H9 (cell line): ENCODE measurements at regions not wholly inside any gene's neighbourhood (a gene's known extent, or its start where the extent isn't known, plus 50 kb on each side); places are given as distances from the start of the nearest gene placed in this dataset.

Experiments
- DNase-seq: peaks from one replicate; pipeline ENCODE4 v3.0.0-alpha.2; 2017
- H2AFZ ChIP-seq: one replicate; pipeline ENCODE4 v1.6.1; 2013; ENCODE audit warnings: mild to moderate bottlenecking, low read length, control low read depth, moderate library complexity
- H2AK5ac ChIP-seq: 2 replicates; pipeline ENCODE4 v1.6.1; 2013; ENCODE audit warnings: low read length, control low read depth, mixed read lengths; ENCODE audit not compliant: insufficient read length
- H2BK120ac ChIP-seq: one replicate; pipeline ENCODE4 v1.6.1; 2013; ENCODE audit warnings: low read depth, mild to moderate bottlenecking, low read length, control low read depth, inconsistent platforms; ENCODE audit not compliant: poor library complexity, severe bottlenecking
- H2BK12ac ChIP-seq: 2 replicates; pipeline ENCODE4 v1.6.1; 2013; ENCODE audit warnings: low read length, control low read depth, mixed read lengths, low read depth; ENCODE audit not compliant: insufficient read length
- H2BK15ac ChIP-seq: 2 replicates; pipeline ENCODE4 v1.6.1; 2013; ENCODE audit warnings: low read depth, low read length, control low read depth
- H2BK20ac ChIP-seq: one replicate; pipeline ENCODE4 v1.6.1; 2013; ENCODE audit warnings: low read depth, mild to moderate bottlenecking, low read length, control low read depth, inconsistent platforms; ENCODE audit not compliant: poor library complexity, severe bottlenecking
- H2BK5ac ChIP-seq: 2 replicates; pipeline ENCODE4 v1.6.1; 2013; ENCODE audit warnings: low read length, control low read depth, mixed read lengths; ENCODE audit not compliant: insufficient read length
- H3K14ac ChIP-seq: 2 replicates; pipeline ENCODE4 v1.6.1; 2013; ENCODE audit warnings: low read length, control low read depth; ENCODE audit not compliant: insufficient read depth
- H3K18ac ChIP-seq: 2 replicates; pipeline ENCODE4 v1.6.1; 2013; ENCODE audit warnings: low read depth, mild to moderate bottlenecking, mixed read lengths, low read length, control low read depth; ENCODE audit not compliant: insufficient read length
- H3K23ac ChIP-seq: 2 replicates; pipeline ENCODE4 v1.6.1; 2013; ENCODE audit warnings: low read length, control low read depth, mixed read lengths, low read depth; ENCODE audit not compliant: insufficient read length
- H3K23me2 ChIP-seq: 2 replicates; pipeline ENCODE4 v1.6.1; 2013; ENCODE audit warnings: low read depth, mild to moderate bottlenecking, mixed read lengths, low read length, control low read depth; ENCODE audit not compliant: insufficient read length, poor library complexity, severe bottlenecking
- H3K27ac ChIP-seq: 2 replicates; pipeline ENCODE4 v1.5.1; 2013; ENCODE audit warnings: low read length, control low read depth, mixed read lengths, low read depth; ENCODE audit not compliant: insufficient read length
- H3K27me3 ChIP-seq: 2 replicates; pipeline ENCODE4 v1.6.1; 2013; ENCODE audit warnings: low read length, control low read depth, inconsistent platforms; ENCODE audit not compliant: insufficient read depth
- H3K4ac ChIP-seq: 2 replicates; pipeline ENCODE4 v1.6.1; 2013; ENCODE audit warnings: low read depth, mild to moderate bottlenecking, control low read depth, inconsistent platforms, low read length, moderate library complexity
- H3K4me1 ChIP-seq: 2 replicates; pipeline ENCODE4 v1.6.1; 2013; ENCODE audit warnings: low read length, control low read depth, inconsistent platforms; ENCODE audit not compliant: insufficient read depth
- H3K4me2 ChIP-seq: 2 replicates; pipeline ENCODE4 v1.6.1; 2013; ENCODE audit warnings: low read length, control low read depth, mixed read lengths; ENCODE audit not compliant: insufficient read length, insufficient read depth
- H3K56ac ChIP-seq: 2 replicates; pipeline ENCODE4 v1.6.1; 2013; ENCODE audit warnings: low read depth, mild to moderate bottlenecking, mixed read lengths, low read length, control low read depth; ENCODE audit not compliant: insufficient read length
- H3K79me1 ChIP-seq: 2 replicates; pipeline ENCODE4 v1.6.1; 2013; ENCODE audit warnings: low read depth, mild to moderate bottlenecking, moderate library complexity, low read length, control low read depth, inconsistent platforms; ENCODE audit not compliant: insufficient read depth, poor library complexity, severe bottlenecking
- H3K79me2 ChIP-seq: 2 replicates; pipeline ENCODE4 v1.6.1; 2013; ENCODE audit warnings: low read length, control low read depth, inconsistent platforms; ENCODE audit not compliant: insufficient read depth
- H3K9ac ChIP-seq: 2 replicates; pipeline ENCODE4 v1.6.1; 2013; ENCODE audit warnings: low read length, control low read depth, mixed read lengths; ENCODE audit not compliant: insufficient read length; ENCODE audit errors: extremely low read depth
- H3K9me3 ChIP-seq: one replicate; pipeline ENCODE4 v1.6.1; 2013; ENCODE audit warnings: low read depth, low read length, inconsistent platforms; ENCODE audit not compliant: control insufficient read depth
- H3T11ph ChIP-seq: one replicate; pipeline ENCODE4 v1.6.1; 2013; ENCODE audit warnings: mild to moderate bottlenecking, low read length, control low read depth, inconsistent platforms
- H4K20me1 ChIP-seq: one replicate; pipeline ENCODE4 v1.6.1; 2013; ENCODE audit not compliant: control insufficient read depth, insufficient read length, insufficient read depth
- H4K5ac ChIP-seq: 2 replicates; pipeline ENCODE4 v1.6.1; 2013; ENCODE audit warnings: low read depth, mild to moderate bottlenecking, mixed read lengths, low read length, control low read depth; ENCODE audit not compliant: insufficient read length
- H4K8ac ChIP-seq: replicated peaks from 2 replicates; pipeline ENCODE4 v1.6.1; 2013; ENCODE audit warnings: low read length, control low read depth, mixed read lengths, low read depth; ENCODE audit not compliant: insufficient read length
- H4K91ac ChIP-seq: 2 replicates; pipeline ENCODE4 v1.6.1; 2013; ENCODE audit warnings: low read depth, mild to moderate bottlenecking, moderate library complexity, mixed read lengths, low read length, control low read depth; ENCODE audit not compliant: insufficient read length
- H3K27ac Mint-ChIP-seq, 3 experiments: 2 replicates in 2 of 3; 3 replicates in 1 of 3; pipeline ENCODE4 v1.8.0; 2020 to 2021; ENCODE audit warnings: mixed read lengths in 3 of 3, mild to moderate bottlenecking in 1 of 3, moderate library complexity in 1 of 3
- H3K27me3 Mint-ChIP-seq: 2 replicates; pipeline ENCODE4 v1.8.0; 2021; ENCODE audit warnings: low read depth, mild to moderate bottlenecking, moderate library complexity, mixed read lengths
- H3K36me3 Mint-ChIP-seq, 3 experiments: 2 replicates in 2 of 3; 3 replicates in 1 of 3; pipeline ENCODE4 v1.8.0; 2020 to 2021; ENCODE audit warnings: low read depth in 3 of 3, mixed read lengths in 3 of 3; ENCODE audit not compliant: insufficient read depth in 1 of 3
- H3K4me1 Mint-ChIP-seq, 2 experiments: 2 replicates each; pipeline ENCODE4 v1.8.0; 2020; ENCODE audit warnings: mixed read lengths in 2 of 2
- H3K4me3 Mint-ChIP-seq, 2 experiments: 2 replicates in 1 of 2; 3 replicates in 1 of 2; pipeline ENCODE4 v1.8.0; 2020 to 2021; ENCODE audit warnings: mild to moderate bottlenecking in 2 of 2, mixed read lengths in 2 of 2, moderate library complexity in 1 of 2
- H3K9me3 Mint-ChIP-seq, 2 experiments: 2 replicates in 1 of 2; 3 replicates in 1 of 2; pipeline ENCODE4 v1.8.0; 2020; ENCODE audit warnings: mild to moderate bottlenecking in 2 of 2, mixed read lengths in 2 of 2, moderate library complexity in 1 of 2
- WGBS: extraction: QIAGEN DNeasy Blood & Tissue Kit; methylation state at CpG from one replicate; pipeline ENCODE4 v1.1.7; 2013; ENCODE audit warnings: missing lambda C conversion rate, low lambda C conversion rate, mixed read lengths; ENCODE audit not compliant: insufficient read length; ENCODE audit errors: extremely low coverage; 5-methylcytosine and 5-hydroxymethylcytosine counted together
- TF ChIP-seq, protein P1 (sequence below): fragments of 200-600 bp; sonication (generic); conservative IDR thresholded peaks from 3 replicates; pipeline ENCODE4 v1.8.0; 2021; ENCODE audit warnings: antibody characterized with exemption, mild to moderate bottlenecking

DNA sequence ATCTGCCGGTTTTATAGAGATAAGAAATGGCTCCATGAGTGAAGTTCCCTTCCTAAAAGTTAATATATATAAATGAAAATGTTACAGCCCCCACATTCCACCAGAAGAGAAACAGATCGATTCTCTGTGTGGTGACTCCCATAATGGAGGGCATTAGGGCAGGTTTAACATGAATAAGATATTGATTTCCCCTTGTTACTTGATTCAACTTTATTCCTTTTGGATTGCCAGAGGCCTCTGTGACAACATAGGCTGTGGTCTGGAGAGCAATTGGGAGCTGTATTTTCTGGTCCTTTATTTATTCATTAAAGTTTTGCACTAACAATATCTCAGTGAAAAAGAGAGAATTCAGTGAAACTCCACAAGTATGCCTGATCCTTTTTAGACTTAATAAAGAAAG lies 125.2 kb upstream of the CCDC196 start:
- Histone ChIP-seq H3K79me1 (no peaks in the 10 kb centered on the region), H2BK20ac (no peak overlapping the region), H4K20me1 (no peaks in the 10 kb centered on the region), H3K18ac (no peak overlapping the region), H2BK12ac (no peak overlapping the region), H2BK15ac (no peak overlapping the region), H3T11ph (no peak overlapping the region), H3K14ac (no peak overlapping the region), H2BK120ac (no peak overlapping the region), H2BK5ac (no peak overlapping the region), H3K56ac (no peak overlapping the region), H3K9me3 (no peaks in the 10 kb centered on the region), H3K9ac (no peak overlapping the region), H4K5ac (no peak overlapping the region), H4K91ac (no peak overlapping the region), H3K23ac (no peak overlapping the region), H3K79me2 (no peaks in the 10 kb centered on the region), H3K23me2 (no peaks in the 10 kb centered on the region), H2AK5ac (no peak overlapping the region), H3K4me1 (no peaks in the 10 kb centered on the region), H3K4me2 (no peak overlapping the region), H4K8ac (no peak overlapping the region), H3K4ac (no peak overlapping the region), H3K27me3 (no peaks in the 10 kb centered on the region), H3K27ac (no peak overlapping the region), H2AFZ (no peak overlapping the region)
- WGBS, result no CpG with 5 or more reads among the region's 2 CpGs
- TF ChIP-seq, protein P1, sequence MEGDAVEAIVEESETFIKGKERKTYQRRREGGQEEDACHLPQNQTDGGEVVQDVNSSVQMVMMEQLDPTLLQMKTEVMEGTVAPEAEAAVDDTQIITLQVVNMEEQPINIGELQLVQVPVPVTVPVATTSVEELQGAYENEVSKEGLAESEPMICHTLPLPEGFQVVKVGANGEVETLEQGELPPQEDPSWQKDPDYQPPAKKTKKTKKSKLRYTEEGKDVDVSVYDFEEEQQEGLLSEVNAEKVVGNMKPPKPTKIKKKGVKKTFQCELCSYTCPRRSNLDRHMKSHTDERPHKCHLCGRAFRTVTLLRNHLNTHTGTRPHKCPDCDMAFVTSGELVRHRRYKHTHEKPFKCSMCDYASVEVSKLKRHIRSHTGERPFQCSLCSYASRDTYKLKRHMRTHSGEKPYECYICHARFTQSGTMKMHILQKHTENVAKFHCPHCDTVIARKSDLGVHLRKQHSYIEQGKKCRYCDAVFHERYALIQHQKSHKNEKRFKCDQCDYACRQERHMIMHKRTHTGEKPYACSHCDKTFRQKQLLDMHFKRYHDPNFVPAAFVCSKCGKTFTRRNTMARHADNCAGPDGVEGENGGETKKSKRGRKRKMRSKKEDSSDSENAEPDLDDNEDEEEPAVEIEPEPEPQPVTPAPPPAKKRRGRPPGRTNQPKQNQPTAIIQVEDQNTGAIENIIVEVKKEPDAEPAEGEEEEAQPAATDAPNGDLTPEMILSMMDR, result no peak
- no peak for DNase-seq
- H3K36me3 Mint-ChIP-seq, result no peaks in the 10 kb centered on the region; a peak in 1 of 7 replicates
- peaks cover 34% of the 10 kb centered on the region for H3K27me3 Mint-ChIP-seq
- H3K4me3 Mint-ChIP-seq, result no peak overlapping the region
- no peaks in the 10 kb centered on the region; a peak in 1 of 5 replicates for H3K9me3 Mint-ChIP-seq
- peaks cover 13 to 17% of the 10 kb centered on the region in 2 experiments for H3K4me1 Mint-ChIP-seq
- no peak overlapping the region for H3K27ac Mint-ChIP-seq
